Uterus (tissue), 2 donors: ENCODE measurements at regions not wholly inside any gene's neighbourhood (a gene's known extent, or its start where the extent isn't known, plus 50 kb on each side); places are given as distances from the start of the nearest gene placed in this dataset.

Experiments
- CTCF ChIP-seq, 4 experiments: fragments of 200-600 bp in 2 of 4; fragments of 450-650 bp in 2 of 4; sonication (generic) in 2 of 4; IDR thresholded peaks; one replicate each; pipeline ENCODE4 v1.5.1; 2016 to 2019; ENCODE audit warnings: antibody characterized with exemption in 4 of 4, mild to moderate bottlenecking in 2 of 4, moderate library complexity in 1 of 4
- POLR2A ChIP-seq, 2 donors: fragments of 450-650 bp; IDR thresholded peaks; one replicate each; pipeline ENCODE4 v1.6.1; 2016; ENCODE audit warnings: antibody characterized with exemption in 2 of 2, mild to moderate bottlenecking in 1 of 2, moderate library complexity in 1 of 2

- TF ChIP-seq POLR2A (IDR thresholded peaks at IDR 0.05) = no peak
- TF ChIP-seq CTCF (IDR thresholded peaks at IDR 0.05) = no peak
Measured at GRCh38 chr3:30544812-30545211, 61.6 kb upstream of the TGFBR2 start.
